ENCODE measurements at regions not wholly inside any gene's neighbourhood (a gene's known extent, or its start where the extent isn't known, plus 50 kb on each side); places are given as distances from the start of the nearest gene placed in this dataset.
"Not testable (repeated sequence)": the region's sequence is repeated elsewhere in the genome, so short reads cannot be mapped to it uniquely, and the experiment has no call there.

DNA sequence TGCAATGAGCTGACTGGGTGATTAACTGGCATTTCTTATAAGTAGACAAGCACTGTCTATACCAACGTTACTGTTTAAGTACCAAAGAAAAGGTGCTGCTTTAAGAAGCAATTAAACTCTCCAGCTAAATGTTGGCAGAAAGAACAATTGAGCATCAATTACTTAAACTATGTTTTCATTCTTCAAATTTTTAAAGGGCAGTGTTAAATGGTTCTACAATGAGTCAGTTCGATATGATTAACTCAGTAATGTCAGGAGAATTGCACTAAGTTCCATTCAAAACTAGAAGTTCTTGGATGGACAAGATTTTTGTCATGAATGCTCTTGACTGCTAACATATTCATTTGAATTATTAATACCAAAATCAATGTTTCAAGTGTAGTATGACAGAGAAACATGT, 593.7 kb downstream of the DNAH5 start:
- H3K4me3 Mint-ChIP-seq: no peak overlapping the region
- intact Hi-C loops (cut with micrococcal nuclease): no loop called here
- H3K36me3 Mint-ChIP-seq (ENCODE audit: low read depth): no peaks in the 10 kb centered on the region
- DNase-seq (ENCODE audit: low spot score): no peak
- no peaks in the 10 kb centered on the region for H3K4me1 Mint-ChIP-seq (ENCODE audit: low read depth)
- peaks cover 14% of the 10 kb centered on the region for H3K9me3 Mint-ChIP-seq
- H3K27ac Mint-ChIP-seq: no peak overlapping the region
- H3K27me3 Mint-ChIP-seq (ENCODE audit: insufficient read depth): no peaks in the 10 kb centered on the region

DNA sequence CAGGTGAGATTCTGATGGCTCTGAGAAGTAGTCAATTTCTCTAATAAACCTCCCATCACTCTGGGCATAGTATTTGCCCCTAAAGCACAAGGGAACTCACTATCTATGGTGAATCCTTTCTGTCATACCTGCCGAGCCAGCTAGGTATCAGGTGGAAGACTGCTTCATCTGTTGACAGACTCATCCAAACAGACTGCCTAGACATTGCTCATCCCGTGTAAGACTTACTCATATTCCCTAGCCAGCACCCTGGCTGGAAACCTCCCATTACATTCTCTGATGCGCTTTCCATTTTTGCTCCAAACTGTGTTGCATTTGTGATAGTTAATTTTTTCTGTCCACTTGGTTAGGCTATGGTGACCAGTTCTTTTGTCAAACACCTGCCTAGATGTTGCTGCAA, 595.9 kb downstream of the DNAH5 start:
- H3K27me3 Mint-ChIP-seq (ENCODE audit: insufficient read depth): no peaks in the 10 kb centered on the region
- DNase-seq (ENCODE audit: low spot score): no peak
- no peak overlapping the region for H3K27ac Mint-ChIP-seq
- intact Hi-C loops (cut with micrococcal nuclease): no loop called here
- H3K4me1 Mint-ChIP-seq (ENCODE audit: low read depth): no peaks in the 10 kb centered on the region
- H3K4me3 Mint-ChIP-seq: no peak overlapping the region
- H3K36me3 Mint-ChIP-seq (ENCODE audit: low read depth): no peaks in the 10 kb centered on the region
- H3K9me3 Mint-ChIP-seq: peaks cover 9% of the 10 kb centered on the region

DNA sequence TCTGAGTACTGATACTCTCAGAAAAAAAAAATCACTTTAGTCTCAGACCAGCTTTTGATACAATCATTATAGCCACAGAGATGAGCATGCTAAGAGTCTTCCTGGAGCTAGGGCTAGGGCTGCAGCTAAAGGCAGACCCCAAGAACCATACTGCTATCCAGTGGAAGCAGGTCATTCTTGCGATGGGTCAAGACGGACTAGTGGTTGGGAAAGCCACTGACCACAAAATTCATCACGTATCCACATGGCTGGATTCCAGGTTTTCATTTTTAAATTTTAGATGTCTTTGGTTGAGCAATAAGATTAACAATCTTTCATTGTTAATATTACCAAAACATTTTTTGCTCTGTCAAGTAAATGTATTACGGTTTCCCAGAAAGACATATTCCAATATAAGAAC, 598.1 kb downstream of the DNAH5 start:
- no peak overlapping the region for H3K27ac Mint-ChIP-seq
- H3K27me3 Mint-ChIP-seq (ENCODE audit: insufficient read depth): no peaks in the 10 kb centered on the region
- H3K9me3 Mint-ChIP-seq: peaks cover 18% of the 10 kb centered on the region
- intact Hi-C loops (cut with micrococcal nuclease): no loop called here
- H3K36me3 Mint-ChIP-seq (ENCODE audit: low read depth): no peaks in the 10 kb centered on the region
- no peak overlapping the region for H3K4me3 Mint-ChIP-seq
- H3K4me1 Mint-ChIP-seq (ENCODE audit: low read depth): no peaks in the 10 kb centered on the region
- no peak for DNase-seq (ENCODE audit: low spot score)

- Mint-ChIP-seq H3K4me1 (ENCODE audit: low read depth) (no peaks in the 10 kb centered on the region), H3K9me3 (peaks cover 30% of the 10 kb centered on the region), H3K27me3 (ENCODE audit: insufficient read depth) (no peaks in the 10 kb centered on the region), H3K4me3 (no peak overlapping the region), H3K27ac (no peak overlapping the region), H3K36me3 (ENCODE audit: low read depth) (no peaks in the 10 kb centered on the region)
- DNase-seq (ENCODE audit: low spot score): no peak
- intact Hi-C loops (cut with micrococcal nuclease): no loop called here
Observed at GRCh38 chr5:13339093-13339492, 605.4 kb downstream of the DNAH5 start.

DNA sequence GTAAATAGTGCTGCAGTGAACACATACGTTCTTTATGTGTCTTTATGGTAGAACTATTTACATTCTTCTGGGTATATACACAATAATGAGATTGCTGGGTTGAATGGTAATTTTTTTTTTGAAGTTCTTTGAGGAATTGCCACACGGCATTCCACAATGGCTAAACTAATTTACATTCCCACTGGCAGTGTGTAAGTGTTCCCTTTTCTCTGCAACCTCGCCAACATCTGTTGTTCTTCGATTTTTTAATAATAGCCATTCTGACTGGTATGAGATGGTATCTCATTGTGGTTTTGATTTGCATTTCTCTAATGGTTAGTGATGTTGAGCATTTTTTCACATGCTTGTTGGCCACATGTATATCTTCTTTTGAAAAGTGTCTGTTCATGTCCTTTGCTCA, 609.5 kb downstream of the DNAH5 start:
- DNase-seq (ENCODE audit: low spot score); H3K36me3 Mint-ChIP-seq (ENCODE audit: low read depth); H3K27me3 Mint-ChIP-seq (ENCODE audit: insufficient read depth); H3K4me1 Mint-ChIP-seq (ENCODE audit: low read depth); intact Hi-C loops (cut with micrococcal nuclease); H3K27ac Mint-ChIP-seq; H3K4me3 Mint-ChIP-seq: not testable (repeated sequence)
- H3K9me3 Mint-ChIP-seq: peaks cover 17% of the 10 kb centered on the region

DNA sequence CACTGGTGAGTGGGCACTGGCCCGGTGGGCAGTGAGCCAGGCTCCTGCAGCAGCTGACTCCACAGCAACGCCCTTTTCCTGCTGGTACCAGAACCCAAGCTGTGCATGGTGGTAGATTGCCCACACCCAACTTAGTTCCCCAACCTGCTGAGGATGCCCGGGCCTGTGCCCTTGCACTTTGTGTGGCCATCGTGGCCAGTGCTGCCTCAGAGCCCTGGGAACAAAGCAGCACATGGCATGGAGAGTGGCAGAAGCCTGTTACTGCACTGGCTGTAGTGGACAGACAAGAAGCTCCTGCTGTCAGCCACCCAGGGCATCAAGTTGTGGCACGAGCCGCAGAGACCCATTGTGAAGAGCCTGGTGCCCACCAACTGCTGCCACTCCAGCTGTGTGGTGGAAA, 612.9 kb downstream of the DNAH5 start:
- H3K4me1 Mint-ChIP-seq (ENCODE audit: low read depth): no peaks in the 10 kb centered on the region
- no peak for DNase-seq (ENCODE audit: low spot score)

DNA sequence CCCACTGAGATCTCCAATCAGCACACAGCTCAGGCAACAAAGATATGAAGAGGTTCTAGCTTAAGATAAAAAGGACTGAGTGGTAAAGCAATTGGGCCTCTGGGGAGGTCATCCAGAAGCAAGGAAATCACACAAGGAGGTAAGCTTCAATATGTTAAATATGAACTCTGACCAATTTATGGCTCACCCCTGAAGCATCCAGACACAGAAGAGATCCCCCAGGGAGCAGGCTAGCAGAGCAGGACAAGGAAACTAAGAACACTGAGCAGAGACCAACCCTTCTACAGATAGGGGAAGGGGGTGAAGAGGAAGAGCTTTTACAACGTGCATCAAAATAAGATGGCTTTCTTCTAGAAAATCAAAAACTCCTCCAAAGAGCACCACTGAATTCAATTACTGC, 616.2 kb downstream of the DNAH5 start:
- Mint-ChIP-seq H3K4me3 (no peak overlapping the region), H3K9me3 (peaks cover 12% of the 10 kb centered on the region), H3K27ac (no peak overlapping the region), H3K27me3 (ENCODE audit: insufficient read depth) (no peaks in the 10 kb centered on the region), H3K4me1 (ENCODE audit: low read depth) (no peaks in the 10 kb centered on the region), H3K36me3 (ENCODE audit: low read depth) (no peaks in the 10 kb centered on the region)
- intact Hi-C loops (cut with micrococcal nuclease): no loop called here
- DNase-seq (ENCODE audit: low spot score): no peak

More for the DNA sequence above, 612.9 kb downstream of the DNAH5 start:
- Mint-ChIP-seq H3K27me3 (ENCODE audit: insufficient read depth) (no peaks in the 10 kb centered on the region), H3K4me3 (no peak overlapping the region), H3K27ac (no peak overlapping the region), H3K36me3 (ENCODE audit: low read depth) (no peaks in the 10 kb centered on the region), H3K9me3 (peaks cover 12% of the 10 kb centered on the region)
- intact Hi-C loops (cut with micrococcal nuclease): no loop called here

DNA sequence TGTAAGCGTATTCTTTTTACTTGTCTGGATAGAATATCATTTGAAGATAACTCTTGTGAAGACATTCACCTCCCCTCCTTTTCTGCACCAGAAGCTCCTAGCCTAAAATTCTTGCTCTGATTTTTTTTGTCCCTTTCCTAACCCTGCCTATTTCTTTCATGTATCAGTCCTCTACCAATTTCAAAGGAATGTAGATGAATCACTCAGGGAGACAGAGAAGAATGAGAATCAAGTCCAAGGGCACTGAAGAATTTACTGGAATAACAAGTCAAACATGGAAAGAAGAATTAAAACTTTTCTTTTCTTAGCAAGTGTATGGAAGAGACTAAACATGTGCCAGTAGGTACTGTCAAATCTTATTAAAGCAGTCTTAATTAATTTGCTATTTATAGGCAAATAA, 618.7 kb downstream of the DNAH5 start:
- H3K9me3 Mint-ChIP-seq: peaks cover 8% of the 10 kb centered on the region
- H3K27ac Mint-ChIP-seq: no peak overlapping the region
- intact Hi-C loops (cut with micrococcal nuclease): no loop called here
- no peak overlapping the region for H3K4me3 Mint-ChIP-seq
- H3K4me1 Mint-ChIP-seq (ENCODE audit: low read depth): no peaks in the 10 kb centered on the region
- DNase-seq (ENCODE audit: low spot score): no peak
- H3K36me3 Mint-ChIP-seq (ENCODE audit: low read depth): no peaks in the 10 kb centered on the region
- no peaks in the 10 kb centered on the region for H3K27me3 Mint-ChIP-seq (ENCODE audit: insufficient read depth)

DNA sequence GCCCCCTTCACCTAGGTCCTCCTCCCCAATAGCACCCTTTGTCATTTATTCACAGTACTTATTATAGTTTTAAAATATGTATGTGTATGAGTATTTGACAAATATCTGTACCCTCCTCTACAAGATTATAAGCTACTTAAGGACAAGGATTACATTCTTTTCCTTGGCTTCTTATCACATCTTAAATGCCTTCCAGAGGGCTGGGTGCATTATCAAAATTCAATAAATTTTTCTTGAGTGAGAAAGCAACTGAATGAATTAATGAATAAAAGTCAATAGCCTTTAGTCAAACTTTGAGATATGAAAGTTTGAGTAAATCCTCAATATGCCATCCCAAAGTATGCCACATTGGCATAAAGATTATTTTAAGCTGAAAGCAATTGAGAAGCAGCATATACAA, 621.7 kb downstream of the DNAH5 start:
- Mint-ChIP-seq H3K4me1 (ENCODE audit: low read depth) (no peaks in the 10 kb centered on the region), H3K27ac (no peak overlapping the region), H3K9me3 (no peaks in the 10 kb centered on the region), H3K27me3 (ENCODE audit: insufficient read depth) (no peaks in the 10 kb centered on the region), H3K4me3 (no peak overlapping the region), H3K36me3 (ENCODE audit: low read depth) (no peaks in the 10 kb centered on the region)
- DNase-seq (ENCODE audit: low spot score): no peak
- intact Hi-C loops (cut with micrococcal nuclease): no loop called here

DNA sequence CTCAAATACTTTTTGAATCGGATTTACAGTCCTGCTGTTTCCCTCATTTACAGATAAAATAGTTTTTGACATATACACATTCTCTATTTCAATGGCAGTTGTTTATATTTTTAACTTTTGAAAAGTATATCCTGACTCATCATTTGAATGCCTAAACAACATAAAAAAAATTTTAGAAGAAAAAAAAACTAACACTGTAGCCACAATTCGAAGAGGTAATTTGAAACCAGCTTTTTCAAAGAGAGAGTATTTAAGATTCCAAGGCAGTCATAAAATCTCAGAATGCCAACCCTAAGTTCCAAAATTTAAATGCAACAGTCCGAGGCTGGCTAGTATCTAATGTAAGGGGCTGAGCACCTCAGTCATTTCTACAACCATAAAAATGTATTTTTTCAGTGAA, 626.8 kb downstream of the DNAH5 start:
- intact Hi-C loops (cut with micrococcal nuclease): no loop called here
- no peaks in the 10 kb centered on the region for H3K36me3 Mint-ChIP-seq (ENCODE audit: low read depth)
- H3K27ac Mint-ChIP-seq: no peak overlapping the region
- no peak for DNase-seq (ENCODE audit: low spot score)
- no peaks in the 10 kb centered on the region for H3K4me1 Mint-ChIP-seq (ENCODE audit: low read depth)
- no peak overlapping the region for H3K4me3 Mint-ChIP-seq
- H3K27me3 Mint-ChIP-seq (ENCODE audit: insufficient read depth): no peaks in the 10 kb centered on the region
- H3K9me3 Mint-ChIP-seq: peaks cover 14% of the 10 kb centered on the region

GRCh38 chr5:13316176-13316575, 628.3 kb downstream of the DNAH5 start:
- no peak overlapping the region for H3K27ac Mint-ChIP-seq
- intact Hi-C loops (cut with micrococcal nuclease): no loop called here
- H3K4me3 Mint-ChIP-seq: no peak overlapping the region
- peaks cover 14% of the 10 kb centered on the region for H3K9me3 Mint-ChIP-seq
- DNase-seq (ENCODE audit: low spot score): no peak
- no peaks in the 10 kb centered on the region for H3K36me3 Mint-ChIP-seq (ENCODE audit: low read depth)
- H3K4me1 Mint-ChIP-seq (ENCODE audit: low read depth): no peaks in the 10 kb centered on the region
- no peaks in the 10 kb centered on the region for H3K27me3 Mint-ChIP-seq (ENCODE audit: insufficient read depth)

GRCh38 chr5:13307480-13307879, 637.0 kb downstream of the DNAH5 start:
- Mint-ChIP-seq H3K4me3 (no peak overlapping the region), H3K27me3 (ENCODE audit: insufficient read depth) (no peaks in the 10 kb centered on the region), H3K36me3 (ENCODE audit: low read depth) (no peaks in the 10 kb centered on the region), H3K9me3 (peaks cover 20% of the 10 kb centered on the region), H3K27ac (no peak overlapping the region), H3K4me1 (ENCODE audit: low read depth) (no peaks in the 10 kb centered on the region)
- no peak for DNase-seq (ENCODE audit: low spot score)
- intact Hi-C loops (cut with micrococcal nuclease): no loop called here

DNA sequence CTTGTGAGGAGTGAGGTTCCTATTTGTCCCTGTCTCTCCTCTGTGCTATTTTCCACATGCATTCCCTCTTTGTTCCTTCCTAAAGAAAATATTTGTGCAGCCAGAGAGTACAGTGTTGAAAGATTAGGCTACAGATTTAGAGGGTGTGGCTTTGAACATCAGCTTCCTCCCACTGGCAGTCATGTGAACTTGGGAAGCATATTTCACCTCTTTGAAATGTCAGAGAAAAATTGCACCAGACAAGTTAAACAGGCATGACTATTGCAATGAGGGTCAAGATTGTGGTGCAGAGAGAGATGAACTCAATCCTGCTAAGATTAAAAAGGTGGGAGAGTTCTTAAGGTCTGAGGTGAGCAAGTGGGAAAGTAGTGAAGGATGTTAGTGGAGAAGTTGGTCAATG, 641.0 kb downstream of the DNAH5 start:
- no peak overlapping the region for H3K27ac Mint-ChIP-seq
- H3K4me3 Mint-ChIP-seq: no peak overlapping the region
- no peak for DNase-seq (ENCODE audit: low spot score)
- intact Hi-C loops (cut with micrococcal nuclease): no loop called here
- H3K27me3 Mint-ChIP-seq (ENCODE audit: insufficient read depth): no peaks in the 10 kb centered on the region
- peaks cover 27% of the 10 kb centered on the region for H3K9me3 Mint-ChIP-seq
- H3K4me1 Mint-ChIP-seq (ENCODE audit: low read depth): no peaks in the 10 kb centered on the region
- no peaks in the 10 kb centered on the region for H3K36me3 Mint-ChIP-seq (ENCODE audit: low read depth)

DNA sequence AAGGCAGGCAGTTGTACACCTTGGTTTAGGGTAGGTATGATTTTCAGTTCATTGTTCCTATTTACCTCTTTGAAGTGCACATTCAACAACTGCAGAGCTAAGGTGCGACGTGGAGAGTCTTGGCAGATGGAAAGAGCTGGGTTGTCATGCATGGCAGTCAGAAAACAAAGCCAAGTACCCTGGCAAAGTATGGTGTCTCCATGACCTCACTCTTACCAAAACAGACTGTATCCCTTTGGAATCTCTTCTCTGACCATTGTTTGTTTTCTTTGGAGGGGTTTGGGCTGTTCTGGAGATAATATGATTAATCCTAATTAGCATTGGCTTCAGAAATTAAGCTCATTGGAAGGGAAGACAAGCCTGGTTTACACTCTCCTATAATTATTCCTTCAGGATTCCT, 665.7 kb downstream of the DNAH5 start:
- intact Hi-C loops (cut with micrococcal nuclease): no loop called here
- Mint-ChIP-seq H3K9me3 (peaks cover 3% of the 10 kb centered on the region), H3K4me1 (ENCODE audit: low read depth) (no peaks in the 10 kb centered on the region), H3K4me3 (no peak overlapping the region), H3K27me3 (ENCODE audit: insufficient read depth) (no peaks in the 10 kb centered on the region), H3K36me3 (ENCODE audit: low read depth) (no peaks in the 10 kb centered on the region), H3K27ac (no peak overlapping the region)
- no peak for DNase-seq (ENCODE audit: low spot score)

All from activated T-helper 1 cell treated with anti-CD3 and anti-CD28 coated beads, Interleukin-12 subunit alpha, Interleukin-12 subunit beta, Interleukin-2, Interleukin-4 antibody, amounts not matched to agents 30 ng/mL and 10 ng/mL and 1 ng/mL, durations not matched to agents 14 hours and 24 hours and 36 hours (primary cell).